Loucy (cell line): ENCODE measurements at regions not wholly inside any gene's neighbourhood (a gene's known extent, or its start where the extent isn't known, plus 50 kb on each side); places are given as distances from the start of the nearest gene placed in this dataset.
"Not testable (repeated sequence)": the region's sequence is repeated elsewhere in the genome, so short reads cannot be mapped to it uniquely, and the experiment has no call there.

Experiments used
- H2AFZ ChIP-seq: fragments of 200-600 bp; sonication (generic); 2 replicates; pipeline ENCODE4 v1.6.0; 2016; ENCODE audit warnings: antibody characterized with exemption, mild to moderate bottlenecking, low read length, moderate library complexity
- H3F3A ChIP-seq: fragments of 200-600 bp; 2 replicates; pipeline ENCODE4 v1.6.0; 2016; ENCODE audit warnings: antibody characterized with exemption, low read depth, mild to moderate bottlenecking
- H3K27me3 ChIP-seq: fragments of 200-600 bp; sonication (generic); 2 replicates; pipeline ENCODE4 v1.6.1; 2014; ENCODE audit warnings: low read length, mild to moderate bottlenecking; ENCODE audit not compliant: insufficient read depth, poor library complexity, severe bottlenecking
- H3K36me3 ChIP-seq: fragments of 200-600 bp; sonication (generic); 2 replicates; pipeline ENCODE4 v1.6.1; 2016; ENCODE audit warnings: low read length; ENCODE audit not compliant: insufficient read depth
- H3K4me1 ChIP-seq: fragments of 200-600 bp; sonication (generic); 2 replicates; pipeline ENCODE4 v1.5.1; 2014; ENCODE audit warnings: low read length, mild to moderate bottlenecking; ENCODE audit not compliant: insufficient read depth, poor library complexity, severe bottlenecking
- H3K4me2 ChIP-seq: fragments of 200-600 bp; sonication (generic); 2 replicates; pipeline ENCODE4 v1.6.0; 2014; ENCODE audit warnings: antibody characterized with exemption, low read length, low read depth, mild to moderate bottlenecking; ENCODE audit not compliant: poor library complexity, severe bottlenecking
- H3K4me3 ChIP-seq: fragments of 200-600 bp; sonication (generic); 2 replicates; pipeline ENCODE4 v1.5.1; 2014; ENCODE audit warnings: low read length, mild to moderate bottlenecking, mixed read lengths; ENCODE audit not compliant: poor library complexity, severe bottlenecking
- H3K79me2 ChIP-seq: fragments of 200-600 bp; sonication (generic); 2 replicates; pipeline ENCODE4 v1.6.1; 2014; ENCODE audit warnings: low read length; ENCODE audit not compliant: insufficient read depth
- H3K9ac ChIP-seq: fragments of 200-600 bp; sonication (generic); 2 replicates; pipeline ENCODE4 v1.6.0; 2014; ENCODE audit warnings: mild to moderate bottlenecking, low read depth, low read length, moderate library complexity; ENCODE audit not compliant: poor library complexity, severe bottlenecking
- H3K9me2 ChIP-seq: fragments of 200-600 bp; sonication (generic); replicated peaks from 2 replicates; pipeline ENCODE4 v1.6.1; 2016; ENCODE audit warnings: low read depth, low read length, mixed read lengths
- H3K9me3 ChIP-seq: fragments of 200-600 bp; sonication (generic); 2 replicates; pipeline ENCODE4 v1.6.1; 2014; ENCODE audit warnings: mild to moderate bottlenecking, antibody characterized with exemption, low read length, low read depth; ENCODE audit not compliant: insufficient read depth
- H4K20me1 ChIP-seq: fragments of 200-600 bp; sonication (generic); 2 replicates; pipeline ENCODE4 v1.6.0; 2014; ENCODE audit warnings: antibody characterized with exemption, low read length, mild to moderate bottlenecking; ENCODE audit not compliant: insufficient read depth, poor library complexity, severe bottlenecking
- EZH2phosphoT487 ChIP-seq: fragments of 200-600 bp; IDR thresholded peaks from 2 replicates; pipeline ENCODE4 v1.6.1; 2018; ENCODE audit warnings: antibody characterized with exemption, mild to moderate bottlenecking, moderate library complexity, borderline replicate concordance
- TF ChIP-seq, protein P1 (sequence below): fragments of 200-600 bp; sonication (generic); conservative IDR thresholded peaks from 2 replicates; pipeline ENCODE4 v1.5.1; 2014; ENCODE audit warnings: mild to moderate bottlenecking, antibody characterized with exemption, low read length

DNA sequence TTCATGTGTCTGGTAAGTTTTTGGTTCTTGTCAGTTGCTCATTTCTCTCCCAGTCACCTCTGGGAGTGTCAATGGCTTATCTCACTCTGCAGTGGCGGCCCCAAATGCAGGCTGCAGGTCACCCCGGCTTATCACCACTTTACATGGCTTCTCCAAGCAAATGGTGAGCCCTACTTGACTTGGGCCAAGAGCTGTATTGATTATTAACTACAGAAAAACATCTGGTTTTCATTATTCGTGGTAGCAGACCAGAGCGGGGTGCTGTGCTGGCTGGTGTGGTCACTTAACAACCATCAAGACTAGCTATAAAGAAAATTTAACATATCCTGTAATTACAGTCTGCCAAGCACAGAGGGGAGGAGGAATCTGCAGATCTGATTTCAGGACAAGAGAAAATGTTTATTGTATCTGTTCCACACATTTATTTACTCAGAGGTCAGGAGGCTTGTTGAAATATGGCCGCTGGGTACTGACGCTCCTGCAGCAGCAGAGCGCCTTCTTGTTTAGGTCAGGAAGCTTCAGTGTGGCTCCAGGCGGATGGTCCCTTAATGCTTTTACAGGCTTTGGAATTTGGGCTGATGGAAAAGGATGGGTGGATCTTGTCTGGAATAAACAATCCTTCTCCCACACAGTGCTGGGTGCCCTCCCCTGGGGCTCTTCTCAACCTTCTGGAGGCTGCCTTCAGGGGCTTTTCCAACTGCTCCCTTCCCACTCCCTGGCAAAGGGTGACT, 87.8 kb downstream of the HLX start:
- TF ChIP-seq, protein P1, sequence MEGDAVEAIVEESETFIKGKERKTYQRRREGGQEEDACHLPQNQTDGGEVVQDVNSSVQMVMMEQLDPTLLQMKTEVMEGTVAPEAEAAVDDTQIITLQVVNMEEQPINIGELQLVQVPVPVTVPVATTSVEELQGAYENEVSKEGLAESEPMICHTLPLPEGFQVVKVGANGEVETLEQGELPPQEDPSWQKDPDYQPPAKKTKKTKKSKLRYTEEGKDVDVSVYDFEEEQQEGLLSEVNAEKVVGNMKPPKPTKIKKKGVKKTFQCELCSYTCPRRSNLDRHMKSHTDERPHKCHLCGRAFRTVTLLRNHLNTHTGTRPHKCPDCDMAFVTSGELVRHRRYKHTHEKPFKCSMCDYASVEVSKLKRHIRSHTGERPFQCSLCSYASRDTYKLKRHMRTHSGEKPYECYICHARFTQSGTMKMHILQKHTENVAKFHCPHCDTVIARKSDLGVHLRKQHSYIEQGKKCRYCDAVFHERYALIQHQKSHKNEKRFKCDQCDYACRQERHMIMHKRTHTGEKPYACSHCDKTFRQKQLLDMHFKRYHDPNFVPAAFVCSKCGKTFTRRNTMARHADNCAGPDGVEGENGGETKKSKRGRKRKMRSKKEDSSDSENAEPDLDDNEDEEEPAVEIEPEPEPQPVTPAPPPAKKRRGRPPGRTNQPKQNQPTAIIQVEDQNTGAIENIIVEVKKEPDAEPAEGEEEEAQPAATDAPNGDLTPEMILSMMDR = no peak
- no peak for TF ChIP-seq EZH2phosphoT487
- Histone ChIP-seq H3K36me3 (no peaks in the 10 kb centered on the region), H2AFZ (no peak overlapping the region), H3K9ac (no peak overlapping the region), H3F3A (no peaks in the 10 kb centered on the region), H3K27me3 (no peaks in the 10 kb centered on the region), H4K20me1 (no peaks in the 10 kb centered on the region), H3K4me2 (no peak overlapping the region), H3K9me3 (no peaks in the 10 kb centered on the region), H3K9me2 (no peaks in the 10 kb centered on the region), H3K4me1 (no peaks in the 10 kb centered on the region), H3K4me3 (no peak overlapping the region), H3K79me2 (no peaks in the 10 kb centered on the region)

DNA sequence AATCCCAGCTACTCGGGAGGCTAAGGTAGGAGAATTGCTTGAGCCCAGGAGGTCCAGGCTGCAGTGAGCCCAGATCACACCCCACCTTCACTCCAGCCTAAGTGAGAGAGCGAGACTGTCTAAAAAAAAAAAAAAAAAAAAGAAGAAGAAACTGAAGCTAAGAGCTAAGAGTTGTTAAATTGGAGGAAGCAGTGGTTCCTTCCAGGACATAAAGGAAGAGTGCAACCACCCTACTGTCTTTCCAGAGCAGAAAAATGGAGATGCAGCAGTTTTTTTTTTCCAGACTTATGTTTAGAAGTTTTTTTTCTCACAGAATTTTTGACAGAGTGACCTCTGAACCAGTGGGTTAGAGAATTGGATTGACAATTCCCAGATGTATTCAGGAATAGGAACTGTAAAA, 88.7 kb downstream of the HLX start:
- H3K9ac ChIP-seq = no peak overlapping the region
- H3K4me1 ChIP-seq = no peaks in the 10 kb centered on the region
- no peaks in the 10 kb centered on the region for H3K9me2 ChIP-seq
- H3K4me2 ChIP-seq = no peak overlapping the region
- H4K20me1 ChIP-seq = no peaks in the 10 kb centered on the region
- TF ChIP-seq, protein P1 = no peak
- no peak for TF ChIP-seq EZH2phosphoT487
- H3K79me2 ChIP-seq = no peaks in the 10 kb centered on the region
- no peak overlapping the region for H3K4me3 ChIP-seq
- H3K9me3 ChIP-seq = no peaks in the 10 kb centered on the region
- H3K36me3 ChIP-seq = no peaks in the 10 kb centered on the region
- H3F3A ChIP-seq = no peaks in the 10 kb centered on the region
- H3K27me3 ChIP-seq = no peaks in the 10 kb centered on the region
- no peak overlapping the region for H2AFZ ChIP-seq

DNA sequence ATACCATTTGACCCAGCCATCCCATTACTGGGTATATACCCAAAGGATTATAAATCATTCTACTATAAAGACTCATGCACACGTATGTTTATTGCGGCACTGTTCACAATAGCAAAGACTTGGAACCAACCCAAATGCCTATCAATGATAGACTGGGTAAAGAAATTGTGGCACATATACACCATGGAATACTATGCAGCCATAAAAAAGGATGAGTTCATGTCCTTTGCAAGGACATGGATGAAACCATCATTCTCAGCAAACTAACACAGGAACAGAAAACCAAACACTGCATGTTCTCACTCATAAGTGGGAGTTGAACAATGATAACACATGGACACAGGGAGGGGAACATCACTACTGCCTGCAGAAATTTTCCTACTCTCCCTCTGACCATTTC, 90.0 kb downstream of the HLX start:
- not testable (repeated sequence) for H2AFZ ChIP-seq, H4K20me1 ChIP-seq, H3K36me3 ChIP-seq, H3K9me3 ChIP-seq, H3K27me3 ChIP-seq, H3K4me2 ChIP-seq, H3K9me2 ChIP-seq, H3K4me1 ChIP-seq, H3K79me2 ChIP-seq, H3K4me3 ChIP-seq, H3K9ac ChIP-seq, H3F3A ChIP-seq

DNA sequence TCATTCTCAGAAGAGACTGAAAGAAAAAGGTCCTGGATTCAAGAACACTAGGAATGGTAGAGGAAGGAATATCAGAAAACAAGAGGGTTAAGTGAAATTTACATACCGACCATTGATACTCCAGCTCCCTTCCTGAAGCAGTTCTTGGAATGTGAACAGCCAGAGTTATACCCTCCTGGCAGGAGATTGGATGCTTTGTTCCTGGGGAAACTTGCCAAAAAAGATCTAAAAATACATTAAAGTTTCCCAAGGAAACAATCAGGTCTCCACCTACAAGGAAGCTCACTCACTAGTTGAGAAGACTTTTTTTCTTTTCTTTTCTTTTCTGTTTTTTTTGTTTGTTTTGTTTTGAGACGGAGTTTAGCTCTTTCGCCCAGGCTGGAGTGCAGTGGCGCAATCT, 91.1 kb downstream of the HLX start:
- Histone ChIP-seq H2AFZ (no peak overlapping the region), H3K4me3 (no peak overlapping the region), H3F3A (no peaks in the 10 kb centered on the region), H3K79me2 (no peaks in the 10 kb centered on the region), H3K9ac (no peak overlapping the region), H3K36me3 (no peaks in the 10 kb centered on the region), H4K20me1 (no peaks in the 10 kb centered on the region), H3K9me3 (no peaks in the 10 kb centered on the region), H3K27me3 (no peaks in the 10 kb centered on the region), H3K9me2 (no peaks in the 10 kb centered on the region), H3K4me2 (no peak overlapping the region), H3K4me1 (no peaks in the 10 kb centered on the region)
- TF ChIP-seq, protein P1 = no peak
- no peak for TF ChIP-seq EZH2phosphoT487
